Esophagus squamous epithelium (tissue), 4 donors: ENCODE measurements at regions not wholly inside any gene's neighbourhood (a gene's known extent, or its start where the extent isn't known, plus 50 kb on each side); places are given as distances from the start of the nearest gene placed in this dataset.

ENCODE experiments used
- POLR2A ChIP-seq, 4 donors: fragments of 450-650 bp; IDR thresholded peaks; one replicate each; pipeline ENCODE4 v1.6.1; 2017; ENCODE audit warnings: antibody characterized with exemption in 4 of 4, mild to moderate bottlenecking in 4 of 4, moderate library complexity in 3 of 4
- TF ChIP-seq, protein P1 (sequence below), 6 experiments: fragments of 450-650 bp in 4 of 6; fragments of 200-600 bp in 2 of 6; sonication (generic) in 2 of 6; IDR thresholded peaks; one replicate each; pipeline ENCODE4 v1.5.1; 2016 to 2019; ENCODE audit warnings: antibody characterized with exemption in 6 of 6, mild to moderate bottlenecking in 4 of 6, moderate library complexity in 4 of 6

- TF ChIP-seq, protein P1, sequence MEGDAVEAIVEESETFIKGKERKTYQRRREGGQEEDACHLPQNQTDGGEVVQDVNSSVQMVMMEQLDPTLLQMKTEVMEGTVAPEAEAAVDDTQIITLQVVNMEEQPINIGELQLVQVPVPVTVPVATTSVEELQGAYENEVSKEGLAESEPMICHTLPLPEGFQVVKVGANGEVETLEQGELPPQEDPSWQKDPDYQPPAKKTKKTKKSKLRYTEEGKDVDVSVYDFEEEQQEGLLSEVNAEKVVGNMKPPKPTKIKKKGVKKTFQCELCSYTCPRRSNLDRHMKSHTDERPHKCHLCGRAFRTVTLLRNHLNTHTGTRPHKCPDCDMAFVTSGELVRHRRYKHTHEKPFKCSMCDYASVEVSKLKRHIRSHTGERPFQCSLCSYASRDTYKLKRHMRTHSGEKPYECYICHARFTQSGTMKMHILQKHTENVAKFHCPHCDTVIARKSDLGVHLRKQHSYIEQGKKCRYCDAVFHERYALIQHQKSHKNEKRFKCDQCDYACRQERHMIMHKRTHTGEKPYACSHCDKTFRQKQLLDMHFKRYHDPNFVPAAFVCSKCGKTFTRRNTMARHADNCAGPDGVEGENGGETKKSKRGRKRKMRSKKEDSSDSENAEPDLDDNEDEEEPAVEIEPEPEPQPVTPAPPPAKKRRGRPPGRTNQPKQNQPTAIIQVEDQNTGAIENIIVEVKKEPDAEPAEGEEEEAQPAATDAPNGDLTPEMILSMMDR (IDR thresholded peaks at IDR 0.05), result no peak
- no peak for TF ChIP-seq POLR2A (IDR thresholded peaks at IDR 0.05)
Observed at GRCh38 chr5:167156446-167156845, 1135.0 kb upstream of the WWC1 start.
